HL-60 (cell line): ENCODE measurements at regions not wholly inside any gene's neighbourhood (a gene's known extent, or its start where the extent isn't known, plus 50 kb on each side); places are given as distances from the start of the nearest gene placed in this dataset.
"Not testable (repeated sequence)": the region's sequence is repeated elsewhere in the genome, so short reads cannot be mapped to it uniquely, and the experiment has no call there.

Experiments
- REST ChIP-seq: IDR thresholded peaks from 2 replicates; pipeline ENCODE4 v1.6.1; 2012; ENCODE audit warnings: low read depth; ENCODE audit not compliant: insufficient replicate concordance
- TF ChIP-seq, protein P1 (sequence below): IDR thresholded peaks from one replicate; pipeline ENCODE4 v1.5.1; 2011; ENCODE audit warnings: low read length, control low read depth, inconsistent platforms; ENCODE audit not compliant: insufficient read depth

DNA sequence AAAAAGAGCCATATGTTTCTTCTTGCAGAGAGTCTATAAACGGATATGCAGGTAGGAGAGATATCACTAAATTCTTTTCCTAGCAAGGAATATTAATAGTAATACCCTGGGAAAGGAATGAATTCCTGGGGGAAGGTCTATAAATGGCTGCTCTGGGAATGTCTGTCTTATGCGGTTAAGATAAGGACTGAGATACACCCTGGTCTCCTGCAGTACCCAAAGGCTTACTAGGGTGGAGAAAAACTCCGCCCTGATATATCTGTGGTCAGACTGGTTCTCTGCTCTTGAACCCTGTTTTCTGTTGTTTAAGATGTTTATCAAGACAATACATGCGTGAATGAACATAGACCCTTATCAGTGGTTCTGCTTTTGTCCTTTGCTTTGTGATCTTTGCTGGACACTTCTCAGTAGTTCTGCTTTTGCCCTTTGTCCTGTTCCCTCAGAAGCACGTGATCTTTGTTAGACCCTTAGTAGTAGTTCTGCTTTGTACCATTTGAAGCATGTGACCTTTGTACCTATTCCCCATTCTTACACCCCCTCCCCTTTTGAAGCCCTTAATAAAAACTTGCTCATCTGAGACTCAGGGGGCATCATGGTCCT, 173.1 kb upstream of the CCZ1B start:
- TF ChIP-seq, protein P1, sequence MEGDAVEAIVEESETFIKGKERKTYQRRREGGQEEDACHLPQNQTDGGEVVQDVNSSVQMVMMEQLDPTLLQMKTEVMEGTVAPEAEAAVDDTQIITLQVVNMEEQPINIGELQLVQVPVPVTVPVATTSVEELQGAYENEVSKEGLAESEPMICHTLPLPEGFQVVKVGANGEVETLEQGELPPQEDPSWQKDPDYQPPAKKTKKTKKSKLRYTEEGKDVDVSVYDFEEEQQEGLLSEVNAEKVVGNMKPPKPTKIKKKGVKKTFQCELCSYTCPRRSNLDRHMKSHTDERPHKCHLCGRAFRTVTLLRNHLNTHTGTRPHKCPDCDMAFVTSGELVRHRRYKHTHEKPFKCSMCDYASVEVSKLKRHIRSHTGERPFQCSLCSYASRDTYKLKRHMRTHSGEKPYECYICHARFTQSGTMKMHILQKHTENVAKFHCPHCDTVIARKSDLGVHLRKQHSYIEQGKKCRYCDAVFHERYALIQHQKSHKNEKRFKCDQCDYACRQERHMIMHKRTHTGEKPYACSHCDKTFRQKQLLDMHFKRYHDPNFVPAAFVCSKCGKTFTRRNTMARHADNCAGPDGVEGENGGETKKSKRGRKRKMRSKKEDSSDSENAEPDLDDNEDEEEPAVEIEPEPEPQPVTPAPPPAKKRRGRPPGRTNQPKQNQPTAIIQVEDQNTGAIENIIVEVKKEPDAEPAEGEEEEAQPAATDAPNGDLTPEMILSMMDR: not testable (repeated sequence)
- not testable (repeated sequence) for TF ChIP-seq REST
